ENCODE measurements at regions not wholly inside any gene's neighbourhood (a gene's known extent, or its start where the extent isn't known, plus 50 kb on each side); places are given as distances from the start of the nearest gene placed in this dataset.

DNA sequence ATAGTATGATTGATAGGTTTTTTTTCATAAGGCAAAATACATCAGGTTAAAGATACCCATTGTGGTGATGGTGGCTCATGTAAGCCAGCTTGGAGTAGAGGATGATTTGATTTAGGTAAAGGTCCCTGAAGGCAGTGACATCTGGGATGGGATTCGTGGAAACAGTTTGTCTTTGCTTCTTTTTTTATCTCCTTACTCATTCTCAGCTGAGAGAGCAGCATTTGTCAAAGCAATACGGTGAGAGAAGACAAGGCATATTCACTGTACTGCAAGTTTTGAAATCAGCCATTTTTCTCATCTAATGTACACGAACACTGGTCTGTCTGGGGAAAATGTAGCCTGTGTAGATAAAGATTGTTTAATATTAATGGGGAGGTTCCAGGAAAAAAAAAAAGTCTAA is 749.1 kb downstream of the SQOR start:
- DNase-seq (ENCODE audit: extremely low read depth in 1 of 2, low read depth in 1 of 2): no peak

DNA sequence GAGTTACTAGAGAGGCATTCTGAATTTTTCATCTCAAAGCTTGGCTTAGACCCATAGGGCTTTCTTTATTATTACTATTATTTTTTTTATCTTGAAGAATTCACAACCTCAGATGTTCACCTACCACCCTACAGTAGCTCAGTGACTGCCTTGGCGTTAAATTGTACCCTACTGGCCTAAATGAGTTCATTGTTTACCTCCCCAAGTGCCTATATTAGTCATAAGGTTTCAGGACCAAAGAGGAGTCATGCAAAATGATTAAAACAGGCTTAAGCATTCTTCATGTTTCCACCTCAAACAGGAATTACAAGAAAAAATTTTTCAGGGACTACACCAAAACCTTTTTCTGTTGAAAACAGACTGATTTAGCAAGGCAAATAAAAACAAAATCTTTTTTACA is 751.5 kb downstream of the SQOR start:
- no peak for DNase-seq (ENCODE audit: extremely low read depth in 1 of 2, low read depth in 1 of 2)

DNA sequence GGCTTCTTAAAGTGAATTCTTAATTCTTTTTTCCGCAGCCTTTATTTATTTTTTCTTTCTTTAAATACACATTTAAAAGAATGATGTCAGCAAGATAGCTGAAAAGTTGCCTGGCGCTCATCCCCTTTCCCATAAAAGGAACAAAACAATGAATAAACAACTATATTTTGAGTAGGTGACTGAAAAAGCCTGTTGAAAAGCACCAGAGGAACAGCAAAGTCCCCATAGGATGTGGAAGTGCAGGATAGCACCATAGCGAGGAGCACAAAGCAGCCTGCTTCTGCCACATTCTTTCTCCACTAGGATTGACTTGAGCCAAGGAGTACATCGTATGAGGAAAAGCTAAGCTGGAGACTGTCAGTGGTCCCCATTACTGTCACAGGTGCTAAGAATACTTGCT is 754.9 kb downstream of the SQOR start:
- no peak for DNase-seq (ENCODE audit: extremely low read depth in 1 of 2, low read depth in 1 of 2)

DNA sequence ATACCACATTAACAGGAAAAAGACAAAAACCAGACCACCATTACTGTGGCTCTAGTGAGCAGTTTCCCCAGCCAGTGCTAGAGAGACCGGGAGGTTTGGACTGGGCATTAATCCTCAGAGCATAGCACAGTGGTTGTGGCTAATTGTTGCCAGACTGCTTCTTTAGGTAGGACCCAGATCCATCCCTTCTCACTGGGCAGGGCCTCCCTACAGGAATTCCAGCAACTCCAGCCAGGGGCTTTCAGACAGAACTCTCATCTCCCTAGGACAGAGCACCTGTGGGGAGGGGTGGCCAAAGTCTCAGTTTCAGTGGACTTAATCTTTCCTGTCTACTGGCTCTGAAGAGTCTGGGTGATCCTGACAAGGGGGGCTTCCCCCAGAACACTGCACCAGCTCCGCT is 759.6 kb downstream of the SQOR start:
- DNase-seq (ENCODE audit: extremely low read depth in 1 of 2, low read depth in 1 of 2): no peak

DNA sequence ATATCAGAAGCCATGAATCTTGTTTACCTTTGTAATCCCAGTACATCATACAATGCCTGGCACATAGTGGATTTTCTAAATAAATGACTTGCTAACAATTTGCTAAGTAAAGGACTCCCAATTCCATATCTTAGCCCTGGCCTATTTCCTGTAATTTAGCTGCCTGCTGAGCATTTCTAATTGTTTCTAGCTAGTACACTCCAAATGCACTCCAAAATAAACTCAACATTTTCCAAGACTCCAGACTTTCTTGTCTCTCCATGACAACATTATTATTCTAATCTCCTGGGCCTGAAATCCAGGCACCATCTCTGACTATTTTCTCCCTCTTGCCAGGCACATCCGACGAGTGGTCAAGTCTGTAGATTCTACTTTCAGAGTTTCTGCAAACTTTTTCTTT is 773.5 kb downstream of the SQOR start:
- no peak for DNase-seq (ENCODE audit: extremely low read depth in 1 of 2, low read depth in 1 of 2)

DNA sequence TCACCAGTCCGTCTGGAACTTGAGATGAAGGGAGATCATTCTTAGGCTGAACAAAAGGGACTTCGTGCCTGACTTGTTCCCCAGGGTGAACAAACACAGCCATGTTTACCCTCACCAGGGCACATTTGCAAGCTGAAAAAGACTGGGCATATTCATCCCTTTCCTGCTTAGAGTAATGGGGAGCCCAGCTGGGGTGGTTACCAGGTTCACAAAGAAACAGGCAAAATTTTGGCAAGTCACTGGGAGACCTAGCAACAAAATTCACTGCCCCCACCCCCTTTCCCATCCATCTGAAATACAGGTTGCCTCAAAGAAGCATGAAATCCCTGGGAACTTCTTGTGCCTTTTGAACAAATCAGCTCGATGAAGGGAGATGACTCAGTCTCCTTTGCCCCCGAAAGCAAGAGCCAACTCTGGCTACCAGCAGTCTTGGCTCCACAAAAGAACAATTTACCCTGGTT is 775.0 kb downstream of the SQOR start:
- DNase-seq (ENCODE audit: extremely low read depth in 1 of 2, low read depth in 1 of 2): no peak

DNA sequence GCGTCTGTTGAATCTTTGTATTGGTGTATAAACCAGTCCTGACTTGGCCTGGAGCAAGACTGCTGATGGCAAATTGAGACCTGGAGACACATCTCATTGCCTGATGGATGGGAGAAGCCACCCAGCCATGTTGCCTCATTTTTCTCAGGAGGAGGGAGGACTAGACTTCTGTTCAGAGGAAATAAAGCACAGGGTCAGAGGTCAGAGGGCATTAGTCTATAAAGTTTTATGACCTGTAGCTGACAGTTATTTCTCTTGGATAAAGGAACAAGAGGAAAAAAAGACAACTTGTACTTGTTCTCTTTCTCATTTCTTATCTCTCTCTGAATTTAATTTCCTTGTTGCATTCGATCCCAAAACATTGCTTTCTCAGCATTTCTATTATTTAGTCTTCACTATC is 775.9 kb downstream of the SQOR start:
- no peak for DNase-seq (ENCODE audit: extremely low read depth in 1 of 2, low read depth in 1 of 2)

DNA sequence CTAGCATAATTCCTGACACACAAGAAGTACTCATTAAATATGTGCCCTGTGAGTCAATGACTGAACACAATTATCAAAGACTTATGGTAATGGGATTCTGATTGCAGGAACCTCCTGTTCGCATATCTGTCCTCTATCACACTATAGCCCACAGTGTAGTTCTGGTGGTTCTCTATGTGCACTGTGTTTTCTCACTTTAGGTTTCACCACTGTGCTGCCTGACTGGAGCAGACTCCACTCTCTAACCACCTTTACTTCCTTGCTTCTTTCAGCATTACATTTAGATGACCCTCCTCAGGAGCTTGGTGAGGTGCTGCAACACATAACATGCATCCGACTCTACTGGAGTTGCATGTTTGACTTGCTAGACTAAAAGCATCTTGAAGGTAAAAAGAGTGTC is 777.1 kb downstream of the SQOR start:
- no peak for DNase-seq (ENCODE audit: extremely low read depth in 1 of 2, low read depth in 1 of 2)

DNA sequence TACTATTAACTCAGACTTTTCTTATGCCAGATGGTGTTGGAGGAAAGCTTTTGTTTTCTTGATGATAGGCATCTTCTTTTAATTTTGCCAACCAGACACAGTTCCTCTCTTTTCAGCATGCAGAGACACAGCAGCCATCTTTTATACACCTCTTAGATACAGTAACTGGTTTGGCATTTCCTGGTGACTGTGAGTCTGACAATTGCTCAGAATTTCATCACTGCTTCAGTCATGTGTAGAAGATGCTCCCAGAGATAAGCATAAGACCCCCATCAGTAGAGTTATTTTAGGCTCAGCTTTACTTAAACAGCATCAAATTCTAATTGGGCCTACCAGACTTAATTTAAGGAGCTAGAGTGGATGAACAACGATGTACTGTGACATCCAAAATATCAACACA is 779.0 kb downstream of the SQOR start:
- DNase-seq (ENCODE audit: extremely low read depth in 1 of 2, low read depth in 1 of 2): no peak

DNA sequence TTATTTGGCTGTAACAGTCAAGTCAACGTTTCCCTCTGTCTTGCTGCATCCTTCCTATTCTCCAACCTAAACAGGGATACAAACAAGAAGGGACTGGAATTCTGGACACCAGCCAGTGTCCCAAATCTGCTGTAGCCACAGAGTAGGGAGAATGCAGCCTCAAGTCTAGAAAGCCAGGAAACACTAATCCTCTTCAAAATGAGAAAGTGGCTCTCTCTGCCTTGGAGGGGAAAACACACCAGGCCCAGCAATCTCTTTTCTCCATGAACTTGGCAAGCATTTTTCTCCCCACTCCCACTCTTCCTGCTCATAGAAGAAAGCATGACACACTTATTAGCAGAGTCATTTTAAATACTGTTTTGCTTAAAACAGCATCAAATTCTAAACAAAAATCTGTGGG is 781.7 kb downstream of the SQOR start:
- no peak for DNase-seq (ENCODE audit: extremely low read depth in 1 of 2, low read depth in 1 of 2)

DNA sequence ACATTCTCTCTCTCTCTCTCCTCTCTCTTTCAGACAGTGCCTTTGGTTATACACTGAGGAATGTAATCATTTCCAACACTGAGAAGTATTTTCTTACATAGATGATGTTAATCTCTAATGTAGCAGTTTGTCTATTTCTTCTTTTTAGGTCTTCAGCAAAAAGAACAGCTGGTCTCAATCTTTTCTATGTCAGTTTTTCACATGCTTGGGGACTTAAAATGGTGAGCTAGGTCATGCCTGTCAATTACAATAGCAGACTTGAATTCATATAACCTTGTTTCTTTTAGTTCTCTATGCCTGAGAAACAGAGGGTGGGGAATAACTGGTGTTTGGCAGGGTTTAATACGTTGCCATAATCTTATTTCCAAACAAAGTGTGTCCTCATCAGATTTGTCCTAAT is 786.2 kb downstream of the SQOR start:
- no peak for DNase-seq (ENCODE audit: extremely low read depth in 1 of 2, low read depth in 1 of 2)

DNA sequence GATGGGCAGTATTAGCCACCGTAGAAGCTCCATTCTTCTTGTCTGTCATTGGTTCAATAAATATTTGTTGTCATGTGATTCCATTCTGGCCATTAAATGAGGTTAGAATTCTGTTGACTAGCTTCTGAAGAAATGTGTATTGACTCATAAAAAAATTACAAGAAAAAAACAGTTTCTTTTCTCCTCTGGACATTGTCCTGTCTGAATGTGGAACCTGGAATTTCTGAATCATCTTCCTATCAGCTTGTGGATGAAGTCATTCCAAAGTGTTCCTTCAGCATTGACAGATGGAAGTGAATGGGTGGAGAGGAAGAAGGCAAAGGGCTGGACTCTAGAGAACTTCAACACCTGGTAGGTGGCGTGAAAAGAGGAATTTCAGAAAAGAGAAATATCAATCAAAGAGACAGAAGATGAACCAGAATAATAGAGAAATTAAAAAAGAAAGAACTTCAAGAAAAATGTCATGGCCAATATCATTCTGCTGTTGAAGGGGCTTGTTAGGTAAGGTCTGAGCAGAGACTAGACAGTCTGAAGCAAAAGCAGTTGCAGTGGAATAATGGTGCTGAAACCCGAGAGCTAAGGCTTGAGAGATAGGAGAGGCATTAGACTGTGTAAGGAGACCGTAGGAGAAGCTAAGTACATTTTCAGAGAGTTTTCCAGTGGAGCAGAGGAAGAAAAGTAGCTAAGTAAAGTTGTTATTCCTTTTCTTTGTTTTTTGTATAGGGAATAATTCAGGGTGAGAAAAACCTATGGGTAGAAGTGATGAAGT is 806.6 kb downstream of the SQOR start:
- no peak for DNase-seq (ENCODE audit: extremely low read depth in 1 of 2, low read depth in 1 of 2)

DNA sequence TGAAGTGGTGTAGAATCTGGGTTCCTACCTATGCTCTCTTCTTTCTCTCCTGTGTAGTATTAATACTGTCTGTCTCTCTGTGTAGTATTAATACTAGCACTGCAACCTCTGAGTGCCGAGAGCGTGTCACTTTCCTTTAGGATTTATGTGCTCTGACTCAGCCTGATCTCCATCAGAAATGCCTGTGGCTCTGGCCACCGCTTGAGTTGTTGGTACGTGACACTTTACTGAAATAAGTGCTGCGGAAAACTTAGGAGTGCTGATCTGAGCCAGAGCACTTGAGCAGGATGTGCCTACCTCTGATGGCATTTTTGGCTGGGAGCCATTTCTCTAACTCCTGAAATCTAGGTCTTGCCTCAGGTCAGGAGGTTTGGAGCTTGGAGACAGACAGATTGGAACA is 807.4 kb downstream of the SQOR start:
- DNase-seq (ENCODE audit: extremely low read depth in 1 of 2, low read depth in 1 of 2): no peak

DNA sequence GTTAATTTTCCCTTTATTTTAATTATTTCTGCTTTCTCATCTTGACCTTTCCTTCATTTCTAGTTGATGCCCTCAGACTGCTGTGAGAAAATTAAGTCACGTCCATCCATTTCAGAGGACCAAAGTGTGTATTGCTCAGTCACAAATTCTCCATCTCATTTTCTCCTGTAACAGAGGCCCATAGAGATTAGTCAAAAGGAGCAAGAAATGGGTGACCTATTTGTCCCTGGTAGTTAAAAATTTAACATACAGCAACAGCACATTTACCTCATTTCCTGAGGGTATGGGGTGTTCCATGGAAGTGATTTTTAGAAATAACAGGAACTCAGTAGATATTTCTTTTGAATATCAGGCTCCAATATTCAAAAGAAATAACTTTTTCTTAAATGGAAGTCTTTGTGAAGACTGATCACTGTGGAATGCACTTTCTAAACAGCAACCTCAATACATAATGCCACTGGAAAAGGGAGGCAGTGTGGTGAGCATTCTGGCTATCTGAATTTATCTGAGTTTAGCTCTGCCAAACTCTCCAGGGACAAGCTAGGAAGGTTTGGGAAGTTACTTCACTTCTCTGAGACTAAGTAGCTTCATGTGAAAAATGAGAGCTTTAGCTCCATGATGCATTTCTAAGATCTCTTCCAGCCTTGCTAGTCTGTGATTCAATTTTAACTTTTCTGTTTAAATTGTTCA is 808.2 kb downstream of the SQOR start:
- DNase-seq (ENCODE audit: extremely low read depth in 1 of 2, low read depth in 1 of 2): no peak

DNA sequence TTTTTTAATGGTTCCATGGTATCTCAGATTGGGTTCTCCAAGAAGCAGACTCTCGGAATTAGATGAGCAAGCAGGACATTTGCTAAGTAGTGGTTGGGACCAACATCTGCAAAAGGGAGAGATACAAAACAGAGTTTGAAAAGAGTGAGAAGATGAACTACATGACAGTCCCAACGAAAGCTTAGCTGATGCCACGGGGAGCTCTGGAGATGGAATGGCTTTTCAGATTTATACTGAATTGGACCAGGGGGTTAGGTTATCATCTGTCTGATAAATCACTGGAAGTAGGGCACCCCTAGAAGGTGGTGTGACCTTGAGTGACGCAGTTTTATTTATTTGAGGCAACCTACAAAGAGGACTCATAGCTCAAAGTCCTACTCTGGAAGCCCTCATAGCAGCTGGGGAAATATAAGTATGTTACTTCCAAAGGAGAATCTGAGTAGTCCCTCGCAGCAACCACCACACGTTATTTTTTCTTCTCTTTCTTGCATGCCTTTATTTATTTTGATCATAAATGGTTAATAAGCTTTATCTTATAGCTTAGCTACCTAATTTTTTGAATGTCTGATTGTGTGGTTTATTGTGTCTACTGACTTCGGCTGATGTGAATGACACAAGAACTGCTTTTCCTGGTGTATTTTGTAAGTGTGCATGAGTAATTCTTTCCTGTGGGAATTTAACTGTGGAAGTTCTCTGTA is 815.4 kb downstream of the SQOR start:
- DNase-seq (ENCODE audit: extremely low read depth in 1 of 2, low read depth in 1 of 2): no peak

DNA sequence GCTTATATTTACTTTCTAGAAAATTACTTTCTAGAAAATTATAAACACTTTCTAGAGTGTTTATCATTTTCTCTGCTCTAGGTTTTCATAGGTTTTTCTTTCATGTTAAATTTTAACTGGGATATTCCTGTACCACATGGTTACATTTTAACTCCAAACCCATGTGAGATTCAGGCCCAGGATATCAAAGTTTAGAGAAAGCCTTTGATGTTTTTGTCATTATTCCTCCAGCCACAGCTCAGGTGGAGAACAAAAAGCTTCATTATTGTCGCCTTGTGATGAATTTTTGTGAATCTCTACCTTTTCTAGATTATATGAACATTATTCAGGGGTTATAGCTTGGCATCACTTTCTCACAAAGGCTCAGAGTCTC is 816.0 kb downstream of the SQOR start:
- DNase-seq (ENCODE audit: extremely low read depth in 1 of 2, low read depth in 1 of 2): no peak

DNA sequence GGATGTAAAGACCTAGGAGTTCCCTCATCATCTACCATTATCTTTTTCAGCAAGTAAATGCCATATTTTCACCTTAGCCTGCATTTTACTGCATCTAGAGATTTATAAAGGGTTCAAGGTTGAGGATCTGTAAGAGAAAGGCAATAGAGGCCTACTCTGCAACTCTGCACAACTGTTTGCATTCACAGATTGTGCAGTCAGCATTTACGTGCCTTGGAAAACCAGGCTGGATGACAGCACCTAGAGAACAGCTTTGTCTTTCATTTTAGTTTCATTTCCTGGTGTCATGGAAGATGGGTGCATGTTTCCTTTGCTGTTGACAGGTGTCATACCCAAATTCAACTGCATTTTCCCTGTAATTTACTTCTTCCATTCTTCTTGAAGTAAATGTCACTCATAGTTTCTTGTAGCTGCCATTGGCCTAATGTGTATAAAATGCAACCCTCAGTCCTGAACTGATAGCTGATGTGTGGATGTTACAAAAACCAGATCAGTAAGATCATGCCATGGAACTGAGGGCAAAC is 817.5 kb downstream of the SQOR start:
- no peak for DNase-seq (ENCODE audit: extremely low read depth in 1 of 2, low read depth in 1 of 2)

DNA sequence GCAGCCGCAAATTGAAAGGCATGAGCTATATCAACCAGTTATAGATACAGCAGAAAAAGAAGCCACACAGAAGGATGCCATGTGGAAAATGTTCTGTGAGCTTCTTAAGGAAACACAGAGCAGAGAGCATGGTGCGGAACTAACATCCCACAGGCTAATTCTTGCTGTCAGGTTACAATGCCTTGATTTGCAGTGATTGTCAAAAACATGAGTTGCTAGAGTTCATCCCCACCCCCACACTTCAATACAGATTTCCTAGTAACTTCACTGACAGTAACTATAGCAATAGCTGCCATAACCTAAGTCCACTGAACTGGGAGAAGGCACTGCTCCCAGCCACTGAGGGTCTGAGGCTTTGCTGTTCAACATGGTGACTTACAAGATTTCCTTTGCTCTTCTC is 821.6 kb downstream of the SQOR start:
- DNase-seq (ENCODE audit: extremely low read depth in 1 of 2, low read depth in 1 of 2): no peak

DNA sequence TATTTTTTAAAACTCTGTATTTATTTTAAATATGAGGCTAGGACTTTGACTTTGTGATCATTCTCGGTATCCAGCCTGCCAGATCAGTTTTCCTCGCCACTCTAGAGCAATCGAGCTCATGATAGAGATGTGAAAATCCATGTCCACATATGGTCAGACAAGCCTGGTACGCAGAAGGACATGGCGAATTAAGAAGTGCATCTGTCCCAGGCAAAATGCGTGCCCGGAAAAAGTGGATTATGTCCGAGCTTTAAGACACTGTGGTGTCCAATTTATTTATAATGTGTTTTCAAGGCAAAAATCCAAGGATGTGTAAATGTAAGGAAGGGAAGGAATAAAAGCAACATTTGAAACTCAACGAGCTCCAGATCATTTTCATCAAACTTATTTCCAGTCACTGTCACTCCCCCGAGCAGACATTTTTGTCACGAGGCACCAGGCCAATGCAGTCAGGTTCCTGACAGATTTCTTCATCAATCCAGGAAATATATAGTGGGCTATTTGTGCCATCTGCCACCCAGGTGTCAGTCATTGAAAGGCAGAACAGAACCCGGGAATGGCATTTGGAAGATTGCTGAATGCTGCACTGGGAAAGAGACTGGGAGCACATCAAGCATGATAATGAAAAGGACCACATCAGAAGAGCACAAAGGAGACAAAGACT is 825.7 kb downstream of the SQOR start:
- DNase-seq (ENCODE audit: extremely low read depth in 1 of 2, low read depth in 1 of 2): no peak

DNA sequence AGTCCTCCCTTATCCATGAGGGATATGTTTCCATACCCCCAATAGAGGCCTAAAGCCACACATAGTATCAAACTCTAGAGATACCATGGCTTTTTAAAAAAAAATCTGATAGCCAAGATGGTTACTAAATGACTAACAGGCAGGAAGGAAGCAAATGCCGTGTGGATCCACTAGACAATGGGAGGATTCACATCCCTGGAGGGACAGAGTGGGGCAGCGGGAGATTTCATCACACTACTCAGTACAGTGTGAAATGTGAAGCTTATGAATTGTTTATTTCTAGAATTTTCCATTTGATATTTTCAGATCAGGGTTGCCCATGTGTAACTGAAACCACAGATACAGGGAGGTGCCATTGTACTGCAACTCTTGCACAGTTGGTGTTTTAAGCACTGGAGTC is 826.6 kb downstream of the SQOR start:
- DNase-seq (ENCODE audit: extremely low read depth in 1 of 2, low read depth in 1 of 2): no peak

DNA sequence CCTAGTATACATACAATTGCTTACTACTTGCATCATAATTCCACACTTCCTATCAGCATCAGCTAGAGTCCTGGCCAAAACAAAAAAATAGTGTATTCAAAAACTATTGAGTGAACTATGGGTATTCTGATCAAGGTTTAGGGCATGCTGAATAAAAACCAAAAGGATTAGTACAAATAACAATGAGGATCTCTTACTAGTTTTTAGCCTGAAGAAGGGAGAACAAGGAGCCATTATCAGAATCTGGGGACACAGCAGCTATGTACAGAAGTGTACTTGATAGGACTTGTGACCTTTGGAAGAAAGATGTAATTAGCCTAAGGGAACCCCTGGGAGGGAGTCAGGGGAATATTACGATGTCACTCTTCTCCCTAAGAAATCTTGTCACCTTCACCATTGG is 832.2 kb downstream of the SQOR start:
- DNase-seq (ENCODE audit: extremely low read depth in 1 of 2, low read depth in 1 of 2): no peak

Data from stimulated activated CD8-positive, alpha-beta memory T cell treated with anti-CD3 and anti-CD28 coated beads, Interleukin-7, amount 100 ng/mL, for 48 hours (primary cell).